ENCODE measurements at regions not wholly inside any gene's neighbourhood (a gene's known extent, or its start where the extent isn't known, plus 50 kb on each side); places are given as distances from the start of the nearest gene placed in this dataset.

- intact Hi-C loops (cut with DNase I; ENCODE audit: low total_unique reads), result no loop called here
- H3K27me3 ChIP-seq (replicated peaks in 1 of 7), result no peaks in the 10 kb centered on the region
- no peak overlapping the region for H3K4me3 ChIP-seq
- DNase-seq, result no peak
- H3K4me1 ChIP-seq, result no peaks in the 10 kb centered on the region
- H3K9me3 ChIP-seq, result peaks cover 3 to 32% (median 22%) of the 10 kb centered on the region in 8 donors
- H3K27ac ChIP-seq, result no peak overlapping the region
- no peak for TF ChIP-seq CTCF (IDR thresholded peaks at IDR 0.05 in 8 of 11, conservative IDR thresholded peaks at IDR 0.05 in 3 of 11)
- TF ChIP-seq POLR2A (IDR thresholded peaks at IDR 0.05), result no peak
- no peak for TF ChIP-seq POLR2AphosphoS5 (IDR thresholded peaks at IDR 0.05)
- 79 to 93% (median 91%) methylated on average over 2 of the region's 2 CpGs for WGBS, 5 donors
- H3K36me3 ChIP-seq, result no peaks in the 10 kb centered on the region
Measured at GRCh38 chr10:43765516-43765915, 116.8 kb upstream of the ZNF32 start.

- intact Hi-C loops (cut with DNase I; ENCODE audit: low total_unique reads), result no loop called here
- no peak overlapping the region for H3K27ac ChIP-seq
- H3K36me3 ChIP-seq, result no peaks in the 10 kb centered on the region
- H3K27me3 ChIP-seq (replicated peaks in 1 of 7), result no peaks in the 10 kb centered on the region
- no peak for DNase-seq
- H3K4me1 ChIP-seq, result no peaks in the 10 kb centered on the region
- peaks cover 3 to 26% (median 21%) of the 10 kb centered on the region in 8 donors for H3K9me3 ChIP-seq
- H3K4me3 ChIP-seq, result no peak overlapping the region
- no peak for TF ChIP-seq POLR2AphosphoS5 (IDR thresholded peaks at IDR 0.05)
Measured at GRCh38 chr10:43763846-43764245, 115.2 kb upstream of the ZNF32 start.

GRCh38 chr10:43760514-43760913, 111.8 kb upstream of the ZNF32 start:
- 87 to 95% (median 93%) methylated on average over 10 of the region's 10 CpGs for WGBS, 5 donors
- no peak for DNase-seq
- intact Hi-C loops (cut with DNase I; ENCODE audit: low total_unique reads), result no loop called here

GRCh38 chr10:43759216-43759615, 110.5 kb upstream of the ZNF32 start:
- TF ChIP-seq POLR2AphosphoS5 (IDR thresholded peaks at IDR 0.05) (no peak), POLR2A (IDR thresholded peaks at IDR 0.05) (no peak), CTCF (IDR thresholded peaks at IDR 0.05 in 8 of 11, conservative IDR thresholded peaks at IDR 0.05 in 3 of 11) (no peak)

More at GRCh38 chr10:43760514-43760913, 111.8 kb upstream of the ZNF32 start:
- Histone ChIP-seq H3K27ac (no peak overlapping the region), H3K36me3 (no peaks in the 10 kb centered on the region), H3K27me3 (replicated peaks in 1 of 7) (no peaks in the 10 kb centered on the region), H3K9me3 (no peaks in the 10 kb centered on the region), H3K4me1 (no peaks in the 10 kb centered on the region), H3K4me3 (no peak overlapping the region)
- TF ChIP-seq POLR2A (IDR thresholded peaks at IDR 0.05), result no peak
- TF ChIP-seq POLR2AphosphoS5 (IDR thresholded peaks at IDR 0.05), result no peak
- no peak for TF ChIP-seq CTCF (IDR thresholded peaks at IDR 0.05 in 8 of 11, conservative IDR thresholded peaks at IDR 0.05 in 3 of 11)

GRCh38 chr10:43756341-43756740, 107.7 kb upstream of the ZNF32 start:
- no peak overlapping the region for H3K27ac ChIP-seq
- DNase-seq, result no peak
- intact Hi-C loops (cut with DNase I; ENCODE audit: low total_unique reads), result no loop called here
- TF ChIP-seq POLR2A (IDR thresholded peaks at IDR 0.05) (no peak), POLR2AphosphoS5 (IDR thresholded peaks at IDR 0.05) (no peak), CTCF (IDR thresholded peaks at IDR 0.05 in 8 of 11, conservative IDR thresholded peaks at IDR 0.05 in 3 of 11) (no peak)
- WGBS, 5 donors, result 74 to 89% (median 88%) methylated on average over 3 of the region's 3 CpGs
- H3K9me3 ChIP-seq, result no peaks in the 10 kb centered on the region
- no peak overlapping the region for H3K4me3 ChIP-seq
- H3K4me1 ChIP-seq, result no peaks in the 10 kb centered on the region
- no peaks in the 10 kb centered on the region for H3K36me3 ChIP-seq
- no peaks in the 10 kb centered on the region for H3K27me3 ChIP-seq (replicated peaks in 1 of 7)

More at GRCh38 chr10:43759216-43759615, 110.5 kb upstream of the ZNF32 start:
- H3K36me3 ChIP-seq, result no peaks in the 10 kb centered on the region
- H3K27ac ChIP-seq, result no peak overlapping the region
- 82 to 94% (median 90%) methylated on average over 5 of the region's 5 CpGs for WGBS, 5 donors
- no peak for DNase-seq
- H3K4me1 ChIP-seq, result no peaks in the 10 kb centered on the region
- H3K9me3 ChIP-seq, result no peaks in the 10 kb centered on the region
- intact Hi-C loops (cut with DNase I; ENCODE audit: low total_unique reads), result no loop called here
- no peaks in the 10 kb centered on the region for H3K27me3 ChIP-seq (replicated peaks in 1 of 7)
- H3K4me3 ChIP-seq, result no peak overlapping the region
